Ishikawa (cell line): ENCODE measurements at regions not wholly inside any gene's neighbourhood (a gene's known extent, or its start where the extent isn't known, plus 50 kb on each side); places are given as distances from the start of the nearest gene placed in this dataset.

Experiments
- CEBPB ChIP-seq: IDR thresholded peaks from 2 replicates; pipeline ENCODE4 v1.6.1; 2012
- CREB1 ChIP-seq: IDR thresholded peaks from 2 replicates; pipeline ENCODE4 v1.6.1; 2012; ENCODE audit warnings: low read depth
- EGR1 ChIP-seq: IDR thresholded peaks from 2 replicates; pipeline ENCODE4 v1.6.1; 2012
- FOXM1 ChIP-seq: IDR thresholded peaks from 2 replicates; pipeline ENCODE4 v1.6.1; 2012; ENCODE audit warnings: low read depth, borderline replicate concordance
- RAD21 ChIP-seq: IDR thresholded peaks from 2 replicates; pipeline ENCODE4 v1.6.1; 2012; ENCODE audit warnings: low read depth
- TAF1 ChIP-seq: IDR thresholded peaks from 2 replicates; pipeline ENCODE4 v1.6.1; 2012; ENCODE audit warnings: low read depth, mild to moderate bottlenecking
- TCF12 ChIP-seq: IDR thresholded peaks from 2 replicates; pipeline ENCODE4 v1.6.1; 2012; ENCODE audit warnings: low read depth
- USF1 ChIP-seq: IDR thresholded peaks from 2 replicates; pipeline ENCODE4 v1.6.1; 2012
- TF ChIP-seq, protein P1 (sequence below): IDR thresholded peaks from 2 replicates; pipeline ENCODE4 v1.6.1; 2012

GRCh38 chr2:6089474-6089873 lies 397.3 kb downstream of the SOX11 start:
- TF ChIP-seq, protein P1, sequence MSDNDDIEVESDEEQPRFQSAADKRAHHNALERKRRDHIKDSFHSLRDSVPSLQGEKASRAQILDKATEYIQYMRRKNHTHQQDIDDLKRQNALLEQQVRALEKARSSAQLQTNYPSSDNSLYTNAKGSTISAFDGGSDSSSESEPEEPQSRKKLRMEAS: no peak
- TF ChIP-seq RAD21 (no peak), CEBPB (no peak), TCF12 (no peak), FOXM1 (no peak), CREB1 (no peak), TAF1 (no peak), USF1 (no peak), EGR1 (no peak)
